Endothelial cell of umbilical vein (primary cell): ENCODE measurements at regions not wholly inside any gene's neighbourhood (a gene's known extent, or its start where the extent isn't known, plus 50 kb on each side); places are given as distances from the start of the nearest gene placed in this dataset.

Source experiments
- BruUV-seq: library from RNA; stranded (reverse); fragments of 400-500 nt; replicated peaks from 2 replicates; lab custom pipeline; 2021; lab: Mats Ljungman, UMichigan
- CTCF ChIA-PET: fragments of 300-600, 350-600 bp; sonication (Branson Sonifier 250); formaldehyde crosslinking; loops from one replicate; lab custom pipeline; 2021; ENCODE audit warnings: antibody characterized with exemption, inconsistent platforms; lab: Charles Lee
- POLR2A ChIA-PET: fragments of 300-600, 350-600 bp; sonication (Branson Sonifier 250); formaldehyde crosslinking; loops from one replicate; lab custom pipeline; 2021; ENCODE audit warnings: antibody characterized with exemption, inconsistent platforms; lab: Charles Lee
- DNase-seq: peaks from one replicate; pipeline ENCODE4 v3.0.0-alpha.2; 2011; ENCODE audit warnings: low read depth, low spot score
- FAIRE-seq: peaks from 2 replicates; lab custom pipeline; 2011; peaks lifted over from hg19 to GRCh38; lab: Jason Lieb, UNC
- H2AFZ ChIP-seq: 2 replicates; pipeline ENCODE4 v1.6.0; 2012; ENCODE audit warnings: low read depth, low read length, control low read depth, inconsistent platforms
- H3K27ac ChIP-seq: 2 replicates; pipeline ENCODE4 v1.5.1; 2011; ENCODE audit warnings: low read depth, mild to moderate bottlenecking, control low read depth, low read length, moderate library complexity; ENCODE audit not compliant: insufficient read depth
- H3K27me3 ChIP-seq, 2 experiments: 2 replicates each; pipeline versions ENCODE4 v1.6.0 to v1.6.1; 2011; ENCODE audit warnings: low read length in 2 of 2, mixed read lengths in 1 of 2; ENCODE audit not compliant: control insufficient read depth in 2 of 2, insufficient read depth in 2 of 2
- H3K36me3 ChIP-seq, 2 experiments: 2 replicates in 1 of 2; 3 replicates in 1 of 2; pipeline ENCODE4 v1.5.1; 2011; ENCODE audit warnings: low read length in 2 of 2, mild to moderate bottlenecking in 1 of 2, moderate library complexity in 1 of 2; ENCODE audit not compliant: control insufficient read depth in 2 of 2, insufficient read depth in 2 of 2; ENCODE audit errors: extremely low read depth in 1 of 2
- H3K4me1 ChIP-seq: 3 replicates; pipeline ENCODE4 v1.5.1; 2011; ENCODE audit warnings: mild to moderate bottlenecking, low read length; ENCODE audit not compliant: control insufficient read depth, insufficient read depth; ENCODE audit errors: extremely low read depth
- H3K4me2 ChIP-seq: 2 replicates; pipeline ENCODE4 v1.6.1; 2011; ENCODE audit warnings: low read length, control low read depth, mixed read lengths; ENCODE audit not compliant: insufficient read depth
- H3K4me3 ChIP-seq, 3 experiments: fragments of 200-600 bp in 1 of 3; sonication (generic), shearing (Covaris generic) in 1 of 3; replicated peaks in 1 of 3; 2 replicates each; pipeline ENCODE4 v1.5.1; 2011 to 2016; ENCODE audit warnings: control low read depth in 3 of 3, low read length in 3 of 3, mild to moderate bottlenecking in 2 of 3, inconsistent platforms in 1 of 3, low read depth in 1 of 3, moderate library complexity in 1 of 3; ENCODE audit not compliant: insufficient read depth in 1 of 3
- H3K79me2 ChIP-seq: 2 replicates; pipeline ENCODE4 v1.6.0; 2012; ENCODE audit warnings: low read length, inconsistent platforms; ENCODE audit not compliant: control insufficient read depth, insufficient read depth
- H3K9ac ChIP-seq: replicated peaks from 2 replicates; pipeline ENCODE3; 2011; ENCODE audit warnings: low read length, control low read depth; ENCODE audit not compliant: insufficient read depth; ENCODE audit errors: extremely low read depth
- H3K9me1 ChIP-seq: replicated peaks from 3 replicates; pipeline ENCODE4 v1.6.0; 2011; ENCODE audit warnings: mild to moderate bottlenecking, low read length; ENCODE audit not compliant: control insufficient read depth, insufficient read depth; ENCODE audit errors: extremely low read depth
- H3K9me3 ChIP-seq: replicated peaks from 2 replicates; pipeline ENCODE4 v1.5.1; 2012; ENCODE audit warnings: low read length, inconsistent platforms; ENCODE audit not compliant: control insufficient read depth, insufficient read depth
- H4K20me1 ChIP-seq: replicated peaks from 2 replicates; pipeline ENCODE3; 2011; ENCODE audit warnings: mild to moderate bottlenecking, low read length; ENCODE audit not compliant: control insufficient read depth, insufficient read depth; ENCODE audit errors: extremely low read depth
- EZH2 ChIP-seq: IDR thresholded peaks from 2 replicates; pipeline ENCODE4 v1.6.1; 2012; ENCODE audit warnings: borderline replicate concordance, low read depth, mild to moderate bottlenecking, moderate library complexity, low read length, inconsistent platforms; ENCODE audit not compliant: severe bottlenecking
- FOS ChIP-seq: IDR thresholded peaks from 2 replicates; pipeline ENCODE4 v1.6.1; 2011; ENCODE audit warnings: mild to moderate bottlenecking, low read length, moderate library complexity, borderline replicate concordance; ENCODE audit not compliant: insufficient read depth
- GATA2 ChIP-seq: IDR thresholded peaks from 2 replicates; pipeline ENCODE4 v1.7.0; 2011; ENCODE audit warnings: low read depth, mild to moderate bottlenecking, moderate library complexity, mixed read lengths, low read length; ENCODE audit not compliant: insufficient read length, insufficient read depth
- JUN ChIP-seq: IDR thresholded peaks from 2 replicates; pipeline ENCODE4 v1.6.1; 2011; ENCODE audit warnings: borderline replicate concordance, low read depth; ENCODE audit not compliant: insufficient read length, insufficient read depth
- MYC ChIP-seq: IDR thresholded peaks from one replicate; pipeline ENCODE4 v1.6.1; 2011; ENCODE audit warnings: mild to moderate bottlenecking, low read depth, low read length
- POLR2A ChIP-seq: IDR thresholded peaks from 2 replicates; pipeline ENCODE4 v1.6.1; 2012; ENCODE audit warnings: low read depth, mild to moderate bottlenecking, control low read depth, low read length
- POLR2AphosphoS5 ChIP-seq: IDR thresholded peaks from 2 replicates; pipeline ENCODE4 v1.6.1; 2012; ENCODE audit warnings: low read depth, mild to moderate bottlenecking, control low read depth, low read length, moderate library complexity; ENCODE audit not compliant: insufficient read depth
- dilution Hi-C: fragments of 300-500 bp; cut with MboI; formaldehyde crosslinking; loops from one replicate; pipeline ENCODE4 v1.15.0; 2019; ENCODE audit warnings: low sequenced_read_pairs; ENCODE audit not compliant: extremely low pct_ligation_motif_present
- intact Hi-C: fragments of 100-400 bp; cut with micrococcal nuclease; formaldehyde crosslinking; loops from one replicate; pipeline ENCODE4 v1.10.0; 2022
- TF ChIP-seq, protein P1 (sequence below): IDR thresholded peaks from 2 replicates; pipeline ENCODE4 v1.6.1; 2011; ENCODE audit not compliant: insufficient read depth, insufficient read length
- TF ChIP-seq, protein P2 (sequence below), 2 donors: IDR thresholded peaks; 1 replicate in 1 of 2; 2 replicates in 1 of 2; pipeline ENCODE4 v1.5.1; 2011; ENCODE audit warnings: low read length in 2 of 2, mild to moderate bottlenecking in 2 of 2, moderate library complexity in 2 of 2, control low read depth in 1 of 2, inconsistent platforms in 1 of 2, low read depth in 1 of 2; ENCODE audit not compliant: insufficient read depth in 1 of 2; ENCODE audit errors: extremely low read depth in 1 of 2

DNA sequence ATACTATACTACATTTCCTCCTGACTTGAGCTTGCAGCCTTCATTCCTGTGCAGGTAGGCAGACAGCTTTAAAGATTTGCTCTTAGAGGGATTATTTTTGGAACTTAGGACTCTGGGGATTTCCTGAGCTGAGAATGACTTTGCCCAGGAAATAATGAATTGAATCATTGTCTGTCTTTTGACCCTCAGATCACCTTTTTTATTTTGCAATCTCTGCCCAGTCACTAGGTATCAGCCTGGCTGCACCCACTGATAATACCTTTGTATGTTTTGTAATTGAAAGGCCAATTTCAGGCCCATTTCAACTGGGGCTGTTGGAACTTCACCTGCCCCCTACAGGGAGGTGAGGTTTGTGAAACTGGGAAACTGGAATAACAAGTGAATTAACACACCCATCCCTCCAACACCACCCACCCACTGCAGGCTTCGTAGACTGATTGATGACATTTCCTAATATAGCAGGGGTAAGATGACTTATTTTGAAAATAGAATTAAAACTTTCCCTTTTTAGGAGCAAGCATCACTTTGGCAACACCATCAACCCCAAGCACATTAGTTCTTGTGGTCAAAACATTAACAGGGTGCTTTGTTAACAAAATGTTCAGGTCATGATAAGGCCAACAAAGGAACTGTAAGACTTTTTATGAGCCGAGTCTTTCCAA, 157.1 kb upstream of the CENPW start:
- no TSS peak for BruUV-seq
- dilution Hi-C loops (no loop called here), intact Hi-C loops (no loop called here)
- no peaks in the 10 kb centered on the region for H3K36me3 ChIP-seq
- H3K9me3 ChIP-seq: no peaks in the 10 kb centered on the region
- H3K9ac ChIP-seq: no peak overlapping the region
- H3K4me2 ChIP-seq: no peak overlapping the region
- H3K27me3 ChIP-seq: no peaks in the 10 kb centered on the region
- H3K4me1 ChIP-seq: no peaks in the 10 kb centered on the region
- no peak for TF ChIP-seq FOS
- TF ChIP-seq, protein P1, sequence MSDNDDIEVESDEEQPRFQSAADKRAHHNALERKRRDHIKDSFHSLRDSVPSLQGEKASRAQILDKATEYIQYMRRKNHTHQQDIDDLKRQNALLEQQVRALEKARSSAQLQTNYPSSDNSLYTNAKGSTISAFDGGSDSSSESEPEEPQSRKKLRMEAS: no peak
- TF ChIP-seq POLR2A: no peak
- no peak for TF ChIP-seq EZH2
- TF ChIP-seq MYC: no peak
- TF ChIP-seq JUN: no peak
- no peak for TF ChIP-seq GATA2
- TF ChIP-seq, protein P2, sequence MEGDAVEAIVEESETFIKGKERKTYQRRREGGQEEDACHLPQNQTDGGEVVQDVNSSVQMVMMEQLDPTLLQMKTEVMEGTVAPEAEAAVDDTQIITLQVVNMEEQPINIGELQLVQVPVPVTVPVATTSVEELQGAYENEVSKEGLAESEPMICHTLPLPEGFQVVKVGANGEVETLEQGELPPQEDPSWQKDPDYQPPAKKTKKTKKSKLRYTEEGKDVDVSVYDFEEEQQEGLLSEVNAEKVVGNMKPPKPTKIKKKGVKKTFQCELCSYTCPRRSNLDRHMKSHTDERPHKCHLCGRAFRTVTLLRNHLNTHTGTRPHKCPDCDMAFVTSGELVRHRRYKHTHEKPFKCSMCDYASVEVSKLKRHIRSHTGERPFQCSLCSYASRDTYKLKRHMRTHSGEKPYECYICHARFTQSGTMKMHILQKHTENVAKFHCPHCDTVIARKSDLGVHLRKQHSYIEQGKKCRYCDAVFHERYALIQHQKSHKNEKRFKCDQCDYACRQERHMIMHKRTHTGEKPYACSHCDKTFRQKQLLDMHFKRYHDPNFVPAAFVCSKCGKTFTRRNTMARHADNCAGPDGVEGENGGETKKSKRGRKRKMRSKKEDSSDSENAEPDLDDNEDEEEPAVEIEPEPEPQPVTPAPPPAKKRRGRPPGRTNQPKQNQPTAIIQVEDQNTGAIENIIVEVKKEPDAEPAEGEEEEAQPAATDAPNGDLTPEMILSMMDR (IDR thresholded peaks at IDR 0.05; ENCODE audit: extremely low read depth in 1 of 2, insufficient read depth in 1 of 2, low read depth in 1 of 2, low read length in 2 of 2): no peak
- no peak for TF ChIP-seq POLR2AphosphoS5
- no peak overlapping the region for H3K27ac ChIP-seq
- H3K79me2 ChIP-seq: no peaks in the 10 kb centered on the region
- CTCF ChIA-PET: no interaction called here
- H4K20me1 ChIP-seq: no peaks in the 10 kb centered on the region
- no peaks in the 10 kb centered on the region for H3K9me1 ChIP-seq
- DNase-seq: no peak
- FAIRE-seq: no peak
- H2AFZ ChIP-seq: no peak overlapping the region
- H3K4me3 ChIP-seq: no peak overlapping the region
- POLR2A ChIA-PET: no interaction called here
